ENCODE measurements at regions not wholly inside any gene's neighbourhood (a gene's known extent, or its start where the extent isn't known, plus 50 kb on each side); places are given as distances from the start of the nearest gene placed in this dataset.

GRCh38 chr3:5466717-5467116 is 279.2 kb downstream of the EDEM1 start:
- no peaks in the 10 kb centered on the region for H3K36me3 ChIP-seq
- H3K4me1 ChIP-seq (ENCODE audit: control insufficient read depth in 1 of 2, low read depth in 2 of 2): no peaks in the 10 kb centered on the region
- no peaks in the 10 kb centered on the region for H3K27me3 ChIP-seq (replicated peaks; ENCODE audit: insufficient read depth)
- H3K4me3 ChIP-seq: no peak overlapping the region
- no peak for ATAC-seq (ENCODE audit: insufficient number of reproducible peaks, low FRiP score, low read depth)
- no peaks in the 10 kb centered on the region for H3K9me3 ChIP-seq
- TF ChIP-seq CTCF (IDR thresholded peaks at IDR 0.05): no peak
- DNase-seq (ENCODE audit: low spot score): no peak
- H3K27ac ChIP-seq: no peak overlapping the region

- H3K27ac ChIP-seq: no peak overlapping the region
- no peaks in the 10 kb centered on the region for H3K27me3 ChIP-seq (replicated peaks; ENCODE audit: insufficient read depth)
- TF ChIP-seq CTCF (IDR thresholded peaks at IDR 0.05): no peak
- ATAC-seq (ENCODE audit: insufficient number of reproducible peaks, low FRiP score, low read depth) (no peak), DNase-seq (ENCODE audit: low spot score) (no peak)
- no peaks in the 10 kb centered on the region for H3K4me1 ChIP-seq (ENCODE audit: control insufficient read depth in 1 of 2, low read depth in 2 of 2)
- no peaks in the 10 kb centered on the region for H3K36me3 ChIP-seq
- H3K9me3 ChIP-seq: no peaks in the 10 kb centered on the region
- no peak overlapping the region for H3K4me3 ChIP-seq
These were observed 286.0 kb downstream of the EDEM1 start for GRCh38 chr3:5473471-5473870.

DNA sequence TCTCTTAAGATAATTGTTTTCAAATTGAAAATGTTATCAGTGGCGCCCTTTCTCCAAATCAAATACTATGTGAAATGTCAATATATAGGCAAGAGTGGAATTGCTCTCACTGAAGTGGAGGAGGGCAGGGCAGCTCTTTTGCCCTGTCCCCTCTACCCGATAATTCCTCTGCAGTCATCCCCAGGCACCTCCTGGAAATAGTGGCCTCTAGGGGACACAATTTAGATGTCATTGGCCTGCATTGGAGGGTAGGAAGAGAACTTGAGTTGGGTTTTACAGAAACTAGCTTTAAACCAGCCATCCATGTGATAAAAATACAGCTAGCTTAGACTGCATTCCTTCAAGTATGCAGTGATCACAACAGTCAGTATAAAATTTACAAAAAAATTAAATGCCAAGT is 288.9 kb downstream of the EDEM1 start:
- no peak for TF ChIP-seq CTCF (IDR thresholded peaks at IDR 0.05)
- no peaks in the 10 kb centered on the region for H3K4me1 ChIP-seq (ENCODE audit: control insufficient read depth in 1 of 2, low read depth in 2 of 2)
- no peak overlapping the region for H3K27ac ChIP-seq
- H3K36me3 ChIP-seq: no peaks in the 10 kb centered on the region
- H3K27me3 ChIP-seq (replicated peaks; ENCODE audit: insufficient read depth): no peaks in the 10 kb centered on the region
- H3K9me3 ChIP-seq: no peaks in the 10 kb centered on the region
- no peak overlapping the region for H3K4me3 ChIP-seq
- DNase-seq (ENCODE audit: low spot score) (no peak), ATAC-seq (ENCODE audit: insufficient number of reproducible peaks, low FRiP score, low read depth) (no peak)

DNA sequence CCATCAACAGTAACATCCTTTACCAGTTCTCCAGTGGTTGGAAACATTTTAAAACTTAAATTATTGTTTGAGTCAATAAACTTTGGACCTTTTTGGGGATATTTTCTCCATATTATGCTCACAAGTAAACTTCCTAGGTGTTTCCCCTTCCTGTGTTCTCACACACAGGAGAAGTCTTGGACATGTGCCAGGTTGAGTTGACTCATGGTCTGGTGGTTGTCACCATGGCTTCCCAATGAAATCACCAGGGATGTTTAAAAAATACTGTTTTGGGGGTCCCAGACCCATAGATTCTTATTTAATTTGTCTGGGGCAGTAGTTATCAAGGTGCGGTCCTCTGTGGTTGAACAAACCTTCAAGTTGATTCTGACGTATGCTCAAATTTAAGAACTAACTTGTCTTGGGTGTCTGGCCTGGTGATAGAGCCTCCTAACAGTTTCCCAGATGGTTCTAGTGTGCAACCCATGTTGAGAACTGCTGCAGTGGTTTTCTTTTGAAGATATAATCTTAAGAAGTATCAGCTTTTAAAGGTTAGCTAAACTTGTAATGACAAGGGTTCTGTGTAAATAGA is 291.8 kb downstream of the EDEM1 start:
- Histone ChIP-seq H3K9me3 (no peaks in the 10 kb centered on the region), H3K36me3 (no peaks in the 10 kb centered on the region), H3K4me1 (ENCODE audit: control insufficient read depth in 1 of 2, low read depth in 2 of 2) (no peaks in the 10 kb centered on the region), H3K27ac (no peak overlapping the region), H3K27me3 (replicated peaks; ENCODE audit: insufficient read depth) (no peaks in the 10 kb centered on the region), H3K4me3 (no peak overlapping the region)
- DNase-seq (ENCODE audit: low spot score) (no peak), ATAC-seq (ENCODE audit: insufficient number of reproducible peaks, low FRiP score, low read depth) (no peak)
- no peak for TF ChIP-seq CTCF (IDR thresholded peaks at IDR 0.05)

DNA sequence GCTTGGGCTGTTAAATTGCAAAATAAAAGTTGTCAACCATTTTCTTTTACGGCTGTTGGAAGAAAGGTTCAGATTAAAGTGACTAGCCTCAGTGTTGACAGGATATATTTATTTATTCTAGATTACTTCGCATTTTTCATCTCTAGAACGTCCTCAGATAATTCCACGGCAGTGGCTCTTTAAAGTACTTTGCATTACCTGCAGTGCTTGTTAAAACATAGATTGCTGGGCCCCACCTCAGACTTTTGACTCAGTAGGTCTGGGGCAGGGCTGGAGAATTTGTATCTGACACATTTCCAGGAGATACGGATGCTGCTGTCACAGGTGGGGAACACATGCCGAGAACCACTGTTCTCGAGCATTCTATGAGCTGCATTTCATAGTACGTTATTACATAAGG is 292.7 kb downstream of the EDEM1 start:
- ATAC-seq (ENCODE audit: insufficient number of reproducible peaks, low FRiP score, low read depth) (no peak), DNase-seq (ENCODE audit: low spot score) (no peak)
- no peaks in the 10 kb centered on the region for H3K36me3 ChIP-seq
- no peak overlapping the region for H3K27ac ChIP-seq
- no peak overlapping the region for H3K4me3 ChIP-seq
- no peaks in the 10 kb centered on the region for H3K27me3 ChIP-seq (replicated peaks; ENCODE audit: insufficient read depth)
- no peak for TF ChIP-seq CTCF (IDR thresholded peaks at IDR 0.05)
- H3K4me1 ChIP-seq (ENCODE audit: control insufficient read depth in 1 of 2, low read depth in 2 of 2): no peaks in the 10 kb centered on the region
- no peaks in the 10 kb centered on the region for H3K9me3 ChIP-seq
